Coronary artery (tissue), 2 donors: ENCODE measurements at regions not wholly inside any gene's neighbourhood (a gene's known extent, or its start where the extent isn't known, plus 50 kb on each side); places are given as distances from the start of the nearest gene placed in this dataset.

Experiments used
- DNase-seq: peaks from one replicate; pipeline ENCODE4 v3.0.0-alpha.2; 2017; ENCODE audit warnings: low spot score
- H3K27ac ChIP-seq, 2 donors: fragments of 200-600 bp; sonication (generic); one replicate each; pipeline ENCODE4 v1.5.1; 2016 to 2019
- H3K4me3 ChIP-seq: fragments of 200-600 bp; sonication (generic); 2 replicates; pipeline ENCODE4 v1.5.1; 2016; ENCODE audit warnings: mild to moderate bottlenecking, moderate library complexity
- CTCF ChIP-seq: fragments of 200-600 bp; sonication (generic); IDR thresholded peaks from one replicate; pipeline ENCODE4 v1.5.1; 2019; ENCODE audit warnings: antibody characterized with exemption

DNA sequence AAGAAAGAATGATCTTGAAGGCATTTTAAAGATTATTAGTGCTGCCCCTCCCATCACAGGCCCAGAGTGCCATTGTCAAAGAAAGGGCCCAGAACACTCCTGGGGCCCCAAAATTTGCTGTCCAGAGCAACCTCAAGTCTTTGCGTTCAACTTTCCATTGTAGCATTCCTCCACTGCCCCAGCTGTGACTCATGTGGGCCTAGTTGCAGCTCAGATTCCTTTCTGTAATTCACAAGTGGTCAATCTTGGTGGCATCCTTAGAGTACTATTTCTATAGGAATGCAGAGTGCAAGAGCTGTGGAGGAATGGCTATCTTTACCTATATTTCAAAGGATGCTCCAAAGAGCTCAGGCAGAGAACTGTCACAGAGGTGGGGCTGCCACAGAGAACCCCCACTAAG lies 1500.8 kb upstream of the IGFBP7 start:
- no peak for TF ChIP-seq CTCF
- no peak for DNase-seq
- Histone ChIP-seq H3K4me3 (no peak overlapping the region), H3K27ac (no peak overlapping the region)

GRCh38 chr4:58606303-58606702 lies 1496.1 kb upstream of the IGFBP7 start:
- no peak for DNase-seq
- no peak overlapping the region for H3K27ac ChIP-seq
- TF ChIP-seq CTCF = no peak
- no peak overlapping the region for H3K4me3 ChIP-seq

- Histone ChIP-seq H3K4me3 (no peak overlapping the region), H3K27ac (no peak overlapping the region)
- no peak for TF ChIP-seq CTCF
- DNase-seq = no peak
These were observed 1493.8 kb upstream of the IGFBP7 start for GRCh38 chr4:58603951-58604350.

GRCh38 chr4:58602731-58603359 lies 1492.7 kb upstream of the IGFBP7 start:
- TF ChIP-seq CTCF = no peak
- no peak overlapping the region for H3K4me3 ChIP-seq
- H3K27ac ChIP-seq = no peak overlapping the region
- DNase-seq = no peak

- H3K27ac ChIP-seq = no peak overlapping the region
- no peak for DNase-seq
- no peak for TF ChIP-seq CTCF
- H3K4me3 ChIP-seq = no peak overlapping the region
These were observed 1491.8 kb upstream of the IGFBP7 start for GRCh38 chr4:58602022-58602421.

DNA sequence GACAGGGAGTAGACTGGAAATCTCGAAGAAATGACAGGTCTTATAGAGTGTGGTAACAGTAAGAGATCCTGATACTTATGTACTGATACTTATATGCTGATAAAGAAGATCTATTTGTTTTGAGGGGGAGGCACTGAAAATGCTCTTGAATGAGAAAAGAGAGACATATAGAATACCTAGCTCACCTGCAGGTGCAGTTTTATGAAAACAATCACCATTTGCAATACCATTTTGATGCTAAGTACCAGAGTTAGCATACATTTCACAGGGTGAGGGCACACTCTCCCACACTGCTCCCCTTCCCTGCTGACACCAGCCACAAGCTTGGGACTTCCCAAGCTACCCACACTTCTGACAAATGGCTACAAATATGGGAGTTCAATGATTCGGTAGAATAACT lies 1490.1 kb upstream of the IGFBP7 start:
- no peak overlapping the region for H3K4me3 ChIP-seq
- TF ChIP-seq CTCF = no peak
- DNase-seq = no peak
- H3K27ac ChIP-seq = no peak overlapping the region

GRCh38 chr4:58590722-58591121 lies 1480.5 kb upstream of the IGFBP7 start:
- no peak overlapping the region for H3K4me3 ChIP-seq
- H3K27ac ChIP-seq = no peak overlapping the region
- no peak for TF ChIP-seq CTCF
- no peak for DNase-seq
